OCI-LY1 (cell line): ENCODE measurements at regions not wholly inside any gene's neighbourhood (a gene's known extent, or its start where the extent isn't known, plus 50 kb on each side); places are given as distances from the start of the nearest gene placed in this dataset.

Source experiments
- CTCF ChIP-seq: fragments of 200-600 bp; sonication (generic), shearing (Covaris generic); IDR thresholded peaks from 2 replicates; pipeline ENCODE4 v1.5.1; 2017; ENCODE audit warnings: mild to moderate bottlenecking, antibody characterized with exemption, low read length, moderate library complexity, mixed read lengths
- EZH2 ChIP-seq: fragments of 200-600 bp; sonication (generic), shearing (Covaris generic); IDR thresholded peaks from 2 replicates; pipeline ENCODE4 v1.8.0; 2017; ENCODE audit warnings: borderline replicate concordance, mixed run types, mild to moderate bottlenecking, antibody characterized with exemption, low read length, moderate library complexity, mixed read lengths

- TF ChIP-seq CTCF (no peak), EZH2 (no peak)
These were observed 53.8 kb upstream of the PDE10A start for GRCh38 chr6:165716886-165717285.
